ENCODE measurements at regions not wholly inside any gene's neighbourhood (a gene's known extent, or its start where the extent isn't known, plus 50 kb on each side); places are given as distances from the start of the nearest gene placed in this dataset.

DNA sequence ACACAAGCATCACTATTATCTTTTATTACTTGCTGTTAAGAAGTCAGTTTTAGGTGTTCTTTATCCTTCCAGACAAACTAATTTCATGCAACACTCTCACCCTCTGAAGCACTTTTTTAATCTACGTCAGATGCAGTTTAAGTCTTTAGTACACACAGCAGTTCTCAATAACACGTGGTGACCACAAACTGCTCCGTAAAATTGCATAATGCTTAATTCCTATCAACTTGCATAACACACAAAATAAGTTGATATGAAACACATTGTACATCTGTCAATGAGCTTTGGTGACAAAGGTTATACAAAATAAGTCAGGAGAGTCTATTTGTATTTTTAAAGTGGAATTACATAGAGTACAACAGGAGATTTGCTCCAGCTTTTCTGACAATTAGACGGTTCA is 140.9 kb upstream of the ETS2 start:
- Histone ChIP-seq H3K9me3 (ENCODE audit: control insufficient read depth in 4 of 4, low read length in 3 of 4) (no peaks in the 10 kb centered on the region), H3K9ac (ENCODE audit: low read depth in 1 of 2, low read length in 2 of 2) (no peak overlapping the region), H3K27ac (ENCODE audit: low read depth in 1 of 2, low read length in 2 of 2) (no peak overlapping the region), H3K4me1 (ENCODE audit: control insufficient read depth in 4 of 4, insufficient read depth in 4 of 4, low read length in 3 of 4) (peaks cover 2 to 13% (median 11%) of the 10 kb centered on the region in 4 donors), H3K4me3 (ENCODE audit: low read depth in 1 of 3, low read length in 3 of 3) (no peak overlapping the region), H3K36me3 (ENCODE audit: control insufficient read depth in 4 of 4, insufficient read depth in 3 of 4, low read depth in 1 of 4, low read length in 3 of 4) (no peaks in the 10 kb centered on the region), H3K27me3 (ENCODE audit: control insufficient read depth in 4 of 4, insufficient read depth in 4 of 4, low read length in 3 of 4) (peaks cover 0 to 6% (median 2%) of the 10 kb centered on the region in 4 donors)
- WGBS = 74% methylated on average over 4 of the region's 4 CpGs
- no peak for DNase-seq (ENCODE audit: low spot score)
- TF ChIP-seq SP1 (IDR thresholded peaks at IDR 0.05) (no peak), HNF4G (IDR thresholded peaks at IDR 0.05) (no peak), FOXA1 (IDR thresholded peaks at IDR 0.05) (no peak)
- TF ChIP-seq, protein P1, sequence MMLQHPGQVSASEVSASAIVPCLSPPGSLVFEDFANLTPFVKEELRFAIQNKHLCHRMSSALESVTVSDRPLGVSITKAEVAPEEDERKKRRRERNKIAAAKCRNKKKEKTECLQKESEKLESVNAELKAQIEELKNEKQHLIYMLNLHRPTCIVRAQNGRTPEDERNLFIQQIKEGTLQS (IDR thresholded peaks at IDR 0.05) = no peak

DNA sequence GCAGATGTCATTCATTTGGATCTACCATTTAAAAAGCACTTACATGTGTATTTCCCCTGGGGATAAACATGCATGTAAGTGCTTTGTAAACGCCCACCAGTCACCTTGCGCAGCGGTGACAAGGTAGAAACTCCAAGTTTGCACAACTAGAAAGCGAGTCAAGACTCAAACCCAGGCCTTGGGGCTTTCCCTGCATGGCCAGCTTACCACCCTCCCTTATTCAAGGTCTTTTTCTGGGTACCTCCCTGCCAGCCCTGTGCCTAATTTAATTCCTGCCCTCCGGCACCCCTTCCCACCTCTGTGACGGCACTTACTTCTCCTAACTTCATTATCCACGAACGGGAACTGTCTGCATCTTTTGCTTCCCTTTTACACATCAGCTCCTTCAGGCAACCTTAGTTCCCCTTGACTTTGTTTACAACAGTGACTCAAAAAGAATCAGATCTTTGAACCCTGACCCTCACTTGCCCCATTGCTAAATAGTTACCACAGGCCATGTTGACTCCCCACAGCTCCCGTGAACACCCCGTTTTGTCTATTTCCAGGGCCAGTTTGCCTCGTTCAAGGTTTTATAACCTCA is 138.3 kb upstream of the ETS2 start:
- no peak overlapping the region for H3K4me3 ChIP-seq (ENCODE audit: low read depth in 1 of 3, low read length in 3 of 3)
- no peak overlapping the region for H3K27ac ChIP-seq (ENCODE audit: low read depth in 1 of 2, low read length in 2 of 2)
- H3K9ac ChIP-seq (ENCODE audit: low read depth in 1 of 2, low read length in 2 of 2) = no peak overlapping the region
- H3K9me3 ChIP-seq (ENCODE audit: control insufficient read depth in 4 of 4, low read length in 3 of 4) = no peaks in the 10 kb centered on the region
- TF ChIP-seq SP1 (IDR thresholded peaks at IDR 0.05) = no peak
- no peak for DNase-seq (ENCODE audit: low spot score)
- no peaks in the 10 kb centered on the region for H3K4me1 ChIP-seq (ENCODE audit: control insufficient read depth in 4 of 4, insufficient read depth in 4 of 4, low read length in 3 of 4)
- no peaks in the 10 kb centered on the region for H3K36me3 ChIP-seq (ENCODE audit: control insufficient read depth in 4 of 4, insufficient read depth in 3 of 4, low read depth in 1 of 4, low read length in 3 of 4)
- 69% methylated on average over 11 of the region's 11 CpGs for WGBS
- H3K27me3 ChIP-seq (ENCODE audit: control insufficient read depth in 4 of 4, insufficient read depth in 4 of 4, low read length in 3 of 4) = no peaks in the 10 kb centered on the region

DNA sequence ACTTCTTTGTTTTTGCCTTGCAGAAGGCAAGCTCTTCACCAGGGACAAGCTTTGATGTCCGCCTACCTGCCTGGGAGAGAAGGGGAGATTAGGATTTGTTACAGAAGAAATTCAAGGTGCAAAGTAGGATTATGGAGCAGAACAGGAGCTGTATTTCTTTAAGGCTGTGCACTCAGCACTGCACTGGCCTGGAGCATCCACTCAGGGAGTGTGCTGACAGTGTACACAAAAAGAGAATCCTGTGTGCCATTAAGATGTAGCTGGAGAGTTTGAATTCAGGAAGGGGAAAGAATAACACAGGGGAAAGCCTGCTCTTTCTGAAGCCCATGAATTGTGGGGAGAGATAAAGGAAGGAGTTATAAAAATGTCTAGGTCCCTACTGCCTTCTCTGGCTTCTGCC is 137.7 kb upstream of the ETS2 start:
- H3K9me3 ChIP-seq (ENCODE audit: control insufficient read depth in 4 of 4, low read length in 3 of 4) = no peaks in the 10 kb centered on the region
- H3K27me3 ChIP-seq (ENCODE audit: control insufficient read depth in 4 of 4, insufficient read depth in 4 of 4, low read length in 3 of 4) = peaks cover 0 to 3% (median 0%) of the 10 kb centered on the region in 4 donors
- DNase-seq (ENCODE audit: low spot score) = no peak
- H3K4me3 ChIP-seq (ENCODE audit: low read depth in 1 of 3, low read length in 3 of 3) = no peak overlapping the region
- H3K36me3 ChIP-seq (ENCODE audit: control insufficient read depth in 4 of 4, insufficient read depth in 3 of 4, low read depth in 1 of 4, low read length in 3 of 4) = no peaks in the 10 kb centered on the region
- H3K27ac ChIP-seq (ENCODE audit: low read depth in 1 of 2, low read length in 2 of 2) = no peak overlapping the region
- H3K9ac ChIP-seq (ENCODE audit: low read depth in 1 of 2, low read length in 2 of 2) = no peak overlapping the region
- TF ChIP-seq, protein P2, sequence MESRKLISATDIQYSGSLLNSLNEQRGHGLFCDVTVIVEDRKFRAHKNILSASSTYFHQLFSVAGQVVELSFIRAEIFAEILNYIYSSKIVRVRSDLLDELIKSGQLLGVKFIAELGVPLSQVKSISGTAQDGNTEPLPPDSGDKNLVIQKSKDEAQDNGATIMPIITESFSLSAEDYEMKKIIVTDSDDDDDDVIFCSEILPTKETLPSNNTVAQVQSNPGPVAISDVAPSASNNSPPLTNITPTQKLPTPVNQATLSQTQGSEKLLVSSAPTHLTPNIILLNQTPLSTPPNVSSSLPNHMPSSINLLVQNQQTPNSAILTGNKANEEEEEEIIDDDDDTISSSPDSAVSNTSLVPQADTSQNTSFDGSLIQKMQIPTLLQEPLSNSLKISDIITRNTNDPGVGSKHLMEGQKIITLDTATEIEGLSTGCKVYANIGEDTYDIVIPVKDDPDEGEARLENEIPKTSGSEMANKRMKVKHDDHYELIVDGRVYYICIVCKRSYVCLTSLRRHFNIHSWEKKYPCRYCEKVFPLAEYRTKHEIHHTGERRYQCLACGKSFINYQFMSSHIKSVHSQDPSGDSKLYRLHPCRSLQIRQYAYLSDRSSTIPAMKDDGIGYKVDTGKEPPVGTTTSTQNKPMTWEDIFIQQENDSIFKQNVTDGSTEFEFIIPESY (IDR thresholded peaks at IDR 0.05) = no peak
- TF ChIP-seq HNF4G (IDR thresholded peaks at IDR 0.05) = no peak
- no peak for TF ChIP-seq RAD21 (IDR thresholded peaks at IDR 0.05)
- TF ChIP-seq, protein P3, sequence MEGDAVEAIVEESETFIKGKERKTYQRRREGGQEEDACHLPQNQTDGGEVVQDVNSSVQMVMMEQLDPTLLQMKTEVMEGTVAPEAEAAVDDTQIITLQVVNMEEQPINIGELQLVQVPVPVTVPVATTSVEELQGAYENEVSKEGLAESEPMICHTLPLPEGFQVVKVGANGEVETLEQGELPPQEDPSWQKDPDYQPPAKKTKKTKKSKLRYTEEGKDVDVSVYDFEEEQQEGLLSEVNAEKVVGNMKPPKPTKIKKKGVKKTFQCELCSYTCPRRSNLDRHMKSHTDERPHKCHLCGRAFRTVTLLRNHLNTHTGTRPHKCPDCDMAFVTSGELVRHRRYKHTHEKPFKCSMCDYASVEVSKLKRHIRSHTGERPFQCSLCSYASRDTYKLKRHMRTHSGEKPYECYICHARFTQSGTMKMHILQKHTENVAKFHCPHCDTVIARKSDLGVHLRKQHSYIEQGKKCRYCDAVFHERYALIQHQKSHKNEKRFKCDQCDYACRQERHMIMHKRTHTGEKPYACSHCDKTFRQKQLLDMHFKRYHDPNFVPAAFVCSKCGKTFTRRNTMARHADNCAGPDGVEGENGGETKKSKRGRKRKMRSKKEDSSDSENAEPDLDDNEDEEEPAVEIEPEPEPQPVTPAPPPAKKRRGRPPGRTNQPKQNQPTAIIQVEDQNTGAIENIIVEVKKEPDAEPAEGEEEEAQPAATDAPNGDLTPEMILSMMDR (IDR thresholded peaks at IDR 0.05; ENCODE audit: low read depth, low read length, missing input control) = no peak
- TF ChIP-seq GABPA (IDR thresholded peaks at IDR 0.05 in 1 of 2, conservative IDR thresholded peaks at IDR 0.05 in 1 of 2) = no peak
- no peak for TF ChIP-seq NR2F2 (IDR thresholded peaks at IDR 0.05)
- TF ChIP-seq JUND (IDR thresholded peaks at IDR 0.05) = no peak
- TF ChIP-seq, protein P4, sequence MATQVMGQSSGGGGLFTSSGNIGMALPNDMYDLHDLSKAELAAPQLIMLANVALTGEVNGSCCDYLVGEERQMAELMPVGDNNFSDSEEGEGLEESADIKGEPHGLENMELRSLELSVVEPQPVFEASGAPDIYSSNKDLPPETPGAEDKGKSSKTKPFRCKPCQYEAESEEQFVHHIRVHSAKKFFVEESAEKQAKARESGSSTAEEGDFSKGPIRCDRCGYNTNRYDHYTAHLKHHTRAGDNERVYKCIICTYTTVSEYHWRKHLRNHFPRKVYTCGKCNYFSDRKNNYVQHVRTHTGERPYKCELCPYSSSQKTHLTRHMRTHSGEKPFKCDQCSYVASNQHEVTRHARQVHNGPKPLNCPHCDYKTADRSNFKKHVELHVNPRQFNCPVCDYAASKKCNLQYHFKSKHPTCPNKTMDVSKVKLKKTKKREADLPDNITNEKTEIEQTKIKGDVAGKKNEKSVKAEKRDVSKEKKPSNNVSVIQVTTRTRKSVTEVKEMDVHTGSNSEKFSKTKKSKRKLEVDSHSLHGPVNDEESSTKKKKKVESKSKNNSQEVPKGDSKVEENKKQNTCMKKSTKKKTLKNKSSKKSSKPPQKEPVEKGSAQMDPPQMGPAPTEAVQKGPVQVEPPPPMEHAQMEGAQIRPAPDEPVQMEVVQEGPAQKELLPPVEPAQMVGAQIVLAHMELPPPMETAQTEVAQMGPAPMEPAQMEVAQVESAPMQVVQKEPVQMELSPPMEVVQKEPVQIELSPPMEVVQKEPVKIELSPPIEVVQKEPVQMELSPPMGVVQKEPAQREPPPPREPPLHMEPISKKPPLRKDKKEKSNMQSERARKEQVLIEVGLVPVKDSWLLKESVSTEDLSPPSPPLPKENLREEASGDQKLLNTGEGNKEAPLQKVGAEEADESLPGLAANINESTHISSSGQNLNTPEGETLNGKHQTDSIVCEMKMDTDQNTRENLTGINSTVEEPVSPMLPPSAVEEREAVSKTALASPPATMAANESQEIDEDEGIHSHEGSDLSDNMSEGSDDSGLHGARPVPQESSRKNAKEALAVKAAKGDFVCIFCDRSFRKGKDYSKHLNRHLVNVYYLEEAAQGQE (IDR thresholded peaks at IDR 0.05) = no peak
- TF ChIP-seq FOXA1 (IDR thresholded peaks at IDR 0.05) = no peak
- no peak for TF ChIP-seq YY1 (IDR thresholded peaks at IDR 0.05)
- TF ChIP-seq RXRA (IDR thresholded peaks at IDR 0.05) = no peak
- WGBS = 89% methylated on average over 1 of the region's 1 CpG
- no peaks in the 10 kb centered on the region for H3K4me1 ChIP-seq (ENCODE audit: control insufficient read depth in 4 of 4, insufficient read depth in 4 of 4, low read length in 3 of 4)

Data from liver (tissue), 8 donors.